PC-3 (cell line): ENCODE measurements at regions not wholly inside any gene's neighbourhood (a gene's known extent, or its start where the extent isn't known, plus 50 kb on each side); places are given as distances from the start of the nearest gene placed in this dataset.

Source experiments
- CTCF ChIP-seq: fragments of 300-600 bp; sonication (generic); conservative IDR thresholded peaks from 2 replicates; pipeline ENCODE4 v1.5.1; 2017; ENCODE audit warnings: antibody characterized with exemption, low read depth, mild to moderate bottlenecking, low read length
- EZH2 ChIP-seq: fragments of 300-600 bp; sonication (generic); IDR thresholded peaks from one replicate; pipeline ENCODE4 v1.6.1; 2017; ENCODE audit warnings: antibody characterized with exemption, mild to moderate bottlenecking, low read length; ENCODE audit not compliant: unreplicated experiment
- EZH2phosphoT487 ChIP-seq: fragments of 300-600 bp; sonication (generic); IDR thresholded peaks from 2 replicates; pipeline ENCODE4 v1.6.1; 2018; ENCODE audit warnings: mild to moderate bottlenecking, antibody characterized with exemption, low read length, borderline replicate concordance

- TF ChIP-seq CTCF (no peak), EZH2phosphoT487 (no peak), EZH2 (no peak)
Measured at GRCh38 chr2:225114786-225115323, 72.6 kb upstream of the DOCK10 start.
